GM19467 (cell line): ENCODE measurements at regions not wholly inside any gene's neighbourhood (a gene's known extent, or its start where the extent isn't known, plus 50 kb on each side); places are given as distances from the start of the nearest gene placed in this dataset.

ENCODE experiments used
- ATAC-seq: cut with Tn5 transposase; IDR thresholded peaks from one replicate; pipeline ENCODE4 v1.9.1; 2021; ENCODE audit warnings: mild to moderate bottlenecking, moderate library complexity; ENCODE audit not compliant: unreplicated experiment

DNA sequence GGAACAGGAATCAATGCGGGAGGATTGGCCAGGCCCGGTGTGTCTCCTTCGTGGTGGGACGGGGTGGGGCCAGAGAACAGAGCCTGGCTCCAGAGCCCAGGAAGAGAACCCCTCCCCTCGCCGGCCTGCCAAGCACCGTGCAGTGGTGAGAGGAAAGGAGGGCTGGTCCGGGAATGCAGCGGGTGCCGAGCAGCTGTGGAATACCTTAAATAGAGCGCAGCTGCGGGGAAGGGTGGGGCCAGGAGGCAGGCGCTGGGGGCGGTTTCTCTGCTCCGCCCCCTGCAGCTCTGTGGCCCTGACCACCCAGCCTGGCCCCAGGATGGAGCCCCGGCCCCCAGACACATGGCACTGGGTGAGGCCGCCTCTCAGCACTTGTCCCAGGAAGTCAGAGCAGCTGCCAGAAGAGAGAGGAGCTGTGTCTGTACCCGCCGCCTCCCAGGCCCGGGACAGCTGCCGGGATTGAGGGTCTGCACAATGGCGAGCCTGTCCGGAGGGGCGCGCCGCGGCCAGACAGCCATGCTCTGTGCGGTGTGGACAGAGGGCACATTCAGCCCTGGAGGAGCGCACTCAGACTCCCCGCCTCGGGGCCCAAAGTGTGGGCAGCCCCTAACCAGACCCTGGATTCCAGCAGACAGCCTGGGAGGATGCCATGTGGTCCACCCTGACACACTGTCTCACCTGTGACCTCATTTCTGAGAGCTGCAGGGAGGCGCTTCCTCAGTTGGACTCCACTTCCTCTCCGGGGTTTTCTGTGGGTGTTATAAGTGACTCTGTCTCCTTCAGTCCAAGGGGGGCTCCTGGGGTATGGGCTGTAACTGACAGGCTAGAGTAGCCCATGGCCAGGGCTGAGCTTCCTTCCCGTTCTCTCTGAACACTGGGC lies 268.8 kb downstream of the SEC14L1 start:
- ATAC-seq: no peak

GRCh38 chr17:77410470-77410869 lies 269.7 kb downstream of the SEC14L1 start:
- ATAC-seq: no peak

DNA sequence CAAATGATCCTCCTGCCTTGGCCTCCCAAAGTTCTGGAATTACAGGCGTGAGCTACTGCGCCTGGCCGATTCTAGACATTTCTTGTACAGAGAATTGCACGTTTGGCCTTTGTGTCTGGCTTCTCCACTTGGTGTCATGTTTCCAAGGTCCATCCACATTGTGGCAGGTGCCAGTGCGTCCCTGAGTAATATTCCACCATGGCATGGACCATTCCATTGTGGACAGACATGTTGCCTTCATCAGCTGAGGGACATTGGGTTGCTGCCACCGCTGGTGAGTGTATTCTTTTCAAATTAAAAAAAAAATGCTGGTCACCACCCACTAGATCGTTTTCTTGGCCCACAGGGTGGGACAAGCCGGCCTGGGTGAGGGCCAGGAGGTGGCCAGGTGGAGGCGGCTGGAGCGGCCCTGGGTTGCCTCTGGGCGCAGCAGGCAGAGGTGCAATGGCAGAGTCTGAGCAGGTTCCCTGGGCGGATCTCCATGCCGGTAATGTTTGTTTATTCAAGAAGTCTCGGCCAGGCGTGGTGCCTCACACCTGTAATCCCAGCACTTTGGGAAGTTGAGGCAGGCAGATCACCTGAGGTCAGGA lies 274.1 kb downstream of the SEC14L1 start:
- no peak for ATAC-seq

DNA sequence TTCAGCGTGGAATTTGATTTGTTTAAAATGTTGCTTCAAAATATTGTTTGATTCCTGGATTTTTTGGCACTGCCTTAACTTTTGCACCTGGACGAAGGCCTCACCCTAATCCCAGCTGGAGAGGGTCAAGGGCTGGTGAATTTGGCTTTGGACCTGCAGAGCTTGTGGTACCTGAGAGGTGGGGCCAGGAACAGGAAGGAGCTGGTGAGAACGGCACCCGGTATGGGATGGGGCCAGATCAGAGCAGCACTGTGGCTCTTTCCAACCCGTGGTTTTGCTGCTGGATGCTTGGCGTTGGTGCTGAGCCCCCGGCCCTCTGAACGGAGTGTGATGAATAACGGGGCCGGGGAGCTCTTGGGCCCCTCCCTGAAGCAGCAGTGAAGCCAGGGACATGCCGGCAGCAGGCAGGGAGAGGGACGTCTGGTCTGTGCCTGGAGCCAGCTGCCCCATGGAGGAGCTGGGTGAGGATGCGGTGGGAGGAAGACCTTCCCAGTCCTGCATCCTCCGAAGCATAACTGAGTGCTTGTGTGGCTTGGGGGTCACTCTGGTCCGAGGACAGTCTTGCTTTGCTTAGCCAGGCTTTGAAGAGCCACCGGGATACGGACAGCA lies 275.4 kb downstream of the SEC14L1 start:
- ATAC-seq: no peak

- ATAC-seq: no peak
These were observed 276.8 kb downstream of the SEC14L1 start for GRCh38 chr17:77417575-77417974.

- ATAC-seq: no peak
These were observed 277.8 kb downstream of the SEC14L1 start for GRCh38 chr17:77418609-77419008.

DNA sequence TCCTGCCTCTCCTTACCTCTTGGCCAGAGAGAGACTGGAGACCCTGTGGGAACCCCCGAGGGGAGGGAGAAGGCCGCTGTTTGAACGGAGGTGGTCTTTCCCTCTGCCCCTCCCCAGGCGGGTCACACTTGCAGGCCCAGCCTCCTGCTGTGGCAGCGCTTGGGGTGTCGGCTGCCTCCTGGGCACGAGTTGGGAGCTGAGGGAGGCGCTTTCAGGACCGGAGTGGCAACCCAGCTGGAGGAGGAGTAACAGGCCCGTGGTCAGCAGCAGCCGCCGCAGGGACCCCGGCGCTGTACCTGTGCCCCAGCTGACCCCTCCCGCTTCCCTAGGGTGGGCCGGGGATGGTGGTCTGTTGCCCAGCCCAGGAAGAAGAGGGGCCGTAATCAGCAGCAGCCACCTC lies 278.3 kb downstream of the SEC14L1 start:
- ATAC-seq: no peak

- no peak for ATAC-seq
These were observed 278.9 kb downstream of the SEC14L1 start for GRCh38 chr17:77419547-77420094.

DNA sequence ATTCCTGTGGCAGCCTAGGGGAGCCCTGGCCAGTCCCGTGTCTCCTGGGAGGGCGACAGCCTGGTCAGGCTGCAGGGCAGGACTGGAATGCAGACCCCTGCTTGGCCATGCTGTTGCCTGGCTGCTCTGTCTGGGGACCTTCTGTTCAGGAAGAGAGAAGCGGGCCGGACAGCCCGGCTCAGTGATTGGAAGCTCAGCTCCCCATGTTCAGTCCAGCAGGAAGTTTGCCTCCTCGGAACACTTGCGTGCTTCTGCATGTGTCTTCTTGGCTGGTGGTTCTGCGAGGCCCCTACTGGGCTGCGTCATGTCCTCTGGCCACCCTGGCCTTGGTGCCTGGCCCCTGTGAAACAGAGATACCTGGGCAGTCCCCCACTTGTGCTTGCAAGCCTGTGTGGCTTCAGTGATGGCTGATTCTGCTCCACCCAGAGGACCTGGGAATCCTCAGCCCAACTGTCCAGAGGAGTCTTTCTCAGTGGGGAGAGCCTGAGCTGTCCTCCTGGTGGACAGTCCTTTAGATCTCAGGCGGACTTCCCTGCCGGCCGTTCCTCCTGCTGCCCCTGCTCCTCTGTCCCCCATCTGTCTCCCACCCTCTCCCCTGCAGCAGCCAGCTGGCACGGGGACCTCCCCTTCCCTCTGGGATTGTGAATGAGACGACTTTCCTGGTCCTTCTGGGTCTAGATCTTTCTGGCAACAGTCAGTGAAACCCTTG lies 279.5 kb downstream of the SEC14L1 start:
- ATAC-seq: no peak

DNA sequence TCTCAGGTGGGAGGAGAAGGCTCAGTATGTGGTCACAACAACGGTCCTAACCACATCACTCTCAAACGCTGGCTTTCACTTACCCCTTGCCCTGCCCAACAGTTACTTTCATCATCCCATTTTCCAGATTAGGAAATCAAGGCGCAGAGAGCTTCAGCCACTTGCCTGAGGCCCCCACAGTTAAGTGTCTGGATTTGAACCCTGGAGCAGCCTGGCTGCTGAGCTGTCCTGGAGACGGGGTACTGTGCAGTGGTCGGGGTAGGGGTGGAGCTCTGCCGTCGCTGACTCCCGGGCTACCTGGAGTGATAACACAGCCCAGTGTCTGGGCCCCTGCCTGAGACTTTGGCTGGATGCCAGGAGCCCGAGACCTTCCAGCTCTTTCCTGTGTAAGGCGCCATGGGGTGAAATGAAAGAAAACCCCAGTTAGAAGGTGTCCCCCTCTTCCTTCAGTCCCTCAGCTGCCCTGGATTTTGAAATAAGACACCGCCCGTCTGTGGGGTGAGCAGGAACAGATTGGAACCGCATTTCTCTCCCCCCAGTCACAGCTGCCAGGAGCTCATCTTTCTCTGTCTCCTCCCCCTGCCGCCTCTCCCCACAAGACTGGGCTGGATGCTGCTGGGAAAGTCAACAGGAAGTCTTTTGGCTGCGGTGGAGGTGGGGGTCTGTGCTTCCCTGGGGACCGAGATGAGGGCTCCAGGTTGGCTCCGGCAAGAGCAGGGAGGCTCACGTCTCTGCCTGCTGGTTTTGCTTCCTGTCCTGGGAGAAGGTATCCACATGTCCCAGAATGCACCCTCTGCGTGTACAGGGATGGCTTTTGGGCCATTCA lies 280.2 kb downstream of the SEC14L1 start:
- ATAC-seq: no peak

GRCh38 chr17:77421630-77421972 lies 280.8 kb downstream of the SEC14L1 start:
- no peak for ATAC-seq

- ATAC-seq: no peak
These were observed 281.5 kb downstream of the SEC14L1 start for GRCh38 chr17:77422104-77422747.

GRCh38 chr17:77422748-77423113 lies 282.0 kb downstream of the SEC14L1 start:
- no peak for ATAC-seq

DNA sequence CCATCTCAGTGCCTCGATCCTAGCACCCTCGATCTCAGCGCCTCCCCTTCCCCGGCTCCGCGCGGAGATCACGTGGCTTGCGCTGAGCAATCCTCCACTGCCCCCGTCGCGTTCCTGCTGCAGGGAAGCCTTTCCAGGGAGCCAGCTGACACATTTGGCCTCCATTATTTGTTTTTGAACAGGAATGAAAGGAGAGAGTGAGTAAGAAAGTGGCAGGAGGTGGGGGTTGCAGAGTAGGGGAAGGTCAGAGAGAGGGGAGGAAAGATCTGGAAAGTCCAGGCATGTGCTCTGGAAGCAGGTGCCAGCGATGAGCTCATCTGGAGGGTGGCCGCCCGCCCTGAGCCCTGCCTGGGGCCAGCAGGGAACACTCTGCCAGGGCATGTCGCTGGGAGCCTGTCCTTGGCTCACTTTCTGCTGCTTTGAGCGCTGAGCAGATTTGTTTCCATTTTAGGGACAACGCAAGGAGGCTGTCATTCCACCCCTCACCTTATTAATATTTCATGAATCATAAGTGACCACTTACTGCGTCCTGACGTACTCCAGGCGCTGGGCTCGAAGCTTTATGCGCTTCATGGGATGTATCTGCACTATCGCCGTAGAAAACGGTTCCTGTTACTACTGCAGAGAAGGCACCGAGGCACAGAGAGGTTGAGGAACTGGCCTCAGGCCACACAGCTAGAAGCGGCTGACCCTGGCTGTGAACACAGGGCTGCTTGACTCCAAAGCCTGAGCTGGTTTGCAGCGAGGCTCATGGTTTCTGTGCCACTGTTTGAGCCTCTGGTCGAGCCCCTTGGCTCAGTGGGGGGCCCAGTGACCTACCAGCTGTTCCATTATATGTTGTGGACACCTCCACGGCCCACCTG lies 283.1 kb downstream of the SEC14L1 start:
- no peak for ATAC-seq

GRCh38 chr17:77424585-77425344 lies 284.0 kb downstream of the SEC14L1 start:
- ATAC-seq: no peak

DNA sequence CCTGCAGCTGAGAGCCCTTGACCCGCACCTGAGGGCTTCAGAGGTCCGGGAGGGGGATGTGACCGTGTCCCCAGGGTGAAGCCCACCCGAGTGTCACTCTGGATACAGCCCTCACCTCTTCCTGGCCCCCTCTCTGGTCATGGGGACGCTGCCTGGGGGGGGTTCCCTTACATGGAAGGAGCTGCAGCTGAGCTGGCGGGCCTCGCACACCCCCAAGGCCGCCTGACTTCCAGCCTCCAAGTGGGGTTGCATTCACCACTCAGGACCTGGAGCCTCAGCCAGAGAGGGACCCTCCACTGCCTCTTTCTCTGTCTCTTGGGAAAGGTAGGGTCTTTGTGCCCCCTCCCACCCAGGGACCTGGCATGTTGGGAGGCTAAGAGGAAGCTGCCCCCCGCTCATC lies 284.6 kb downstream of the SEC14L1 start:
- ATAC-seq: no peak

DNA sequence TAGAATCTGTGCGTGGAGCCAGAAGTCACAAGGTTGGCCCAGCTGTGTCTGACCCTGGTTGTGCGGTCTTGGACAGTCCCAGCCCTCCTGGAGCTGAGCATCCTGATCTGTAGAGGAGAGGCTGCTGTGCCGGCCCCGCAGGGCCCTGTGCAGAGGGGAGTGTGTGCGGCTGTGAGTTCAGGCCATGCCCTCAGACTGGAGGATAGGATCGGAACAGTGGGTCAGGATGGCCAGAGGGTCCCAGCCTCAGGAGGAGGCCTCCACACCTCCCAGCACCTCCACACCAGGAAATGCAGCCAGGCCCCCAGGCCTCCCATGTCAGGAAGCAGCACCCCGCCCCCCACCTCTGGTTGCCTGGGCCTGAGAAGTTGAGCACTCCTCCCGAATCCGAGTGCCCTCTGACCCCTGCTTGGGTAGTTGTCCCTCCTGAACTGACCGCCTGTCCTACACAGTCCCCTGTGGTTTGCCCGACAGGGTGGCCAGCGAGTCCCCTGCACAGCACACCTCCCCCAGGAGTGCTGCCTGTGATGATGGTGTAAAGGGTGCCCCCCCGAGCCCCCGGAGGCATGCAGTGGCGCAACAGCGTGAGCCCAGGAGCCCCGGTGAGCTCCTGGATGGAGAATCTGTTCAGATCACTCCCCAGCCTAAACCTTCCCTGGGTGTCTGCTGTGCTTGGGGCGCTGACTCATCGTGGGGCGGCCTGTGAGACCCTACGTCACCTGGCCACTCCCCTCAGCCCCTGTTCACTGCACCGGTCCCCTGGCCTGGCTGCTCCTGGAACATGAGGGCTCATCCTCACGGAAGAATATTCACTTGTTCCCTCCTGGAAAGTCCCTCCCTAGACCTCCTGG lies 285.2 kb downstream of the SEC14L1 start:
- no peak for ATAC-seq
